ENCODE measurements at regions not wholly inside any gene's neighbourhood (a gene's known extent, or its start where the extent isn't known, plus 50 kb on each side); places are given as distances from the start of the nearest gene placed in this dataset.

DNA sequence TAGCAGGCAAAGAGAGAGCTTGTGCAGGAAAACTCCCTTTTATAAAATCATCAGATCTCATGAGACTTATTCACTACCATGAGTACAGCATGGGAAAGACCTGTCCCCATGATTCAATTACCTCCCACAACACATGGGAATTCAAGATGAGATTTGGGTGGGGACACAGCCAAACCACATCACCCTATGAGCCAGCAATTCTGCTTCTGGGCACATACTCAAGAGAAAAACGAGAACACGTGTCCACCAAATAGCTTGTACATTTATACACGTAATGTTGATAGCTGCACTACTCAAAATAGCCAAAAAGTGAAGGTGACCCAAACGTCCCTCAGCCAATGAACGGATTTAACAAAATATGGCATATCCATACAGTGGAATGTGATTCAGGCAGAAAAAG lies 94.5 kb upstream of the DHRSX start:
- Mint-ChIP-seq H3K27ac (no peak overlapping the region), H3K27me3 (no peaks in the 10 kb centered on the region), H3K9me3 (ENCODE audit: low read depth) (no peaks in the 10 kb centered on the region), H3K4me1 (ENCODE audit: low read depth) (peaks cover 12% of the 10 kb centered on the region), H3K4me3 (ENCODE audit: low read depth) (no peak overlapping the region), H3K36me3 (ENCODE audit: insufficient read depth) (peaks cover 13% of the 10 kb centered on the region)
- DNase-seq (ENCODE audit: low spot score, unreplicated experiment): no peak
- TF ChIP-seq CTCF (IDR thresholded peaks at IDR 0.05; ENCODE audit: unreplicated experiment): no peak

DNA sequence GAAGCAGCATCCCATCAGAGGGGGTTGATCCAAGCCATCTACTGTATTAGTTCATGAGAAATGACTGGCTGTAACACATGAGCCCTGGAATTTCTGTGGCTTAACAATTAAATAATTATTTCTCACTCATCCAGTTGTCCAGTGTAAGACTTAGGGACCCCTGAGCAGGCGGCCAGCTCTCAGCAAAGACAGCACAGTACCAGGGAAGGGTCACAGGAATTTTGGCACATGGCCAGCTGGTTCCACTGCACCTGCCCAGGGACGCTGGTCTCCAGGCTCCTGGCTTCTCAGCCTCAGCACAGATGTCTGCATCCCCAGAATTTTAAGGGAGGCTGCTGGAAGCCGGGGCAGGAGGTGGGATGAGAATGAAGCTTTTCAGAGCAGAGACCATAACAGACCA lies 93.7 kb upstream of the DHRSX start:
- Mint-ChIP-seq H3K4me3 (ENCODE audit: low read depth) (no peak overlapping the region), H3K36me3 (ENCODE audit: insufficient read depth) (peaks cover 9% of the 10 kb centered on the region), H3K27ac (no peak overlapping the region), H3K27me3 (no peaks in the 10 kb centered on the region), H3K9me3 (ENCODE audit: low read depth) (no peaks in the 10 kb centered on the region), H3K4me1 (ENCODE audit: low read depth) (peaks cover 12% of the 10 kb centered on the region)
- DNase-seq (ENCODE audit: low spot score, unreplicated experiment): no peak
- no peak for TF ChIP-seq CTCF (IDR thresholded peaks at IDR 0.05; ENCODE audit: unreplicated experiment)

DNA sequence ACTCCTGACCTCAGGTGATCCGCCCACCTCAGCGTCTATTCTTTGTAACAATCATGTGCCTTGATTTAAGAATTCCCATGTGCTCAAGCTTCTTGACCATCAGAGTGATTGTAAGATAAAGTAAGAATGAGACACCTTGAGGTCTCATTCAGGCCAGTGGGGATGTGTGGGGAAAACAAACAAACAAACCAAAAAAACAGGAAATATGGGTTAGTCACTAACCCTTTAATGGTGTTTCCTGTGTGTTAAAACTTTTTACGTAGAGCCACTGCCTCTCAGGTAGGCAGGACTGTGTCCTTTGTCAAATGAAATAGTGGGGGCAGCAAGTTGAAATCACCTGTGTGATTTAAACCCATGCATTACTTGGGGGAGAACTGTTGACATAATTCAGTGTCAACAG lies 91.5 kb upstream of the DHRSX start:
- Mint-ChIP-seq H3K9me3 (ENCODE audit: low read depth) (no peaks in the 10 kb centered on the region), H3K27ac (peak overlapping the region; percentile 68), H3K27me3 (peaks cover 6% of the 10 kb centered on the region), H3K4me1 (ENCODE audit: low read depth) (peaks cover 12% of the 10 kb centered on the region), H3K4me3 (ENCODE audit: low read depth) (no peak overlapping the region), H3K36me3 (ENCODE audit: insufficient read depth) (peaks cover 5% of the 10 kb centered on the region)
- DNase-seq (ENCODE audit: low spot score, unreplicated experiment): no peak
- no peak for TF ChIP-seq CTCF (IDR thresholded peaks at IDR 0.05; ENCODE audit: unreplicated experiment)

DNA sequence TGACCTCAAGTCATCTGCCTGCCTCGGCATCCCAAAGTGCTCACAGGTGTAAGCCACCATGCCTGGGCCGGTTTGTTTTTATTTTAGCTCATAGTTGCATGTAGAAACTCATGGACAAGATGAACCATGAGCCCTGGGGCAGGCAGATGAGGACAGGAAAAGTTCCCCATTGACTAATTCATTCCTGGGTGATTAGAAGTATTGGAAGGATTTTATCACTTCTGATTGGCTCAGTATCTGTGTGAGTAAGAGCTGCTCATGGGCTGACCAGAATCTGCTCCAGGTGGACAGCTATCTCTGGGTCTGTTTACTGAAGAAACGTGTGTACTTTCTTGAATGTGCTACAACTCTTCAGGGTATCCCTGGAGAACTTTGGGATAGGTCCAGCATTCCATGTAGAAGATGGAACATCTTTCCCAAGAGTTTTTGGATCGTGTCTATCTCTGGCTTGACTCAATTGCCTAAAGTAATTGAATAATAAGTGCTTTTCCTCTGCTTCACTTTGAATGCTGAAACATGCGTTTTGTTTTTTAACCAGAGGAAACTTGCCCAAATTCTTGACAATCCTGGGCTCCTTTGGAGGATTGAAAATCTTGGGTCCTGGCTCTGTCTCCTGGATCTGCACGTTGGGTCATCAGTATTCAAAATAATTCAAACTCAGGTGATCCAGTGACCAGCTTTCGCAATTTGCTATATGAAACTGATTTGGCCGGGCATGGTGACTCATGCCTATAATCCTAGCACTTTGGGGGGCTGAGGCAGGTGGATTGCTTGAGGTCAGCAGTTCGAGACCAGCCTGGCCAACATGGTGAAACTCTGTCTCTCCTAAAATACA lies 88.6 kb upstream of the DHRSX start:
- peaks cover 15% of the 10 kb centered on the region for H3K4me1 Mint-ChIP-seq (ENCODE audit: low read depth)

DNA sequence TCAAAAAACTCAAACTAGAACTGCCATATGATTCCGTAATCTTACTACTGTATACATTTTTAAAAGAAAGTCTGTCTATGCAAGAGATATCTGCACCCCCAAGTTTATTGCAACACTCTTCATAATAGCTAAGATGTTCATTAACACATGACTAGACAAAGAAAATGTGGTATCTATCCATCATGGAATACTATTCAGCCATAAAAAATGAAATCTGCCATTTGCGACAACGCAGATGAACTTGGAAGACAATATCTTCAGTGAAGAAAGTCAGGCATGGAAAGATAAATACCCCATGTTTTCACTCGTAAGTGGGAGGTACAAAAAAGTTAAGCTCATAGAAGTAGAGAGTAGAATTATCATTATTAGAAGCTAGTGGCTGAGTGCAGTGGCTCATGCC lies 87.3 kb upstream of the DHRSX start:
- Mint-ChIP-seq H3K4me1 (ENCODE audit: low read depth) (peaks cover 12% of the 10 kb centered on the region), H3K27me3 (peaks cover 36% of the 10 kb centered on the region), H3K27ac (no peak overlapping the region), H3K4me3 (ENCODE audit: low read depth) (no peak overlapping the region), H3K9me3 (ENCODE audit: low read depth) (no peaks in the 10 kb centered on the region), H3K36me3 (ENCODE audit: insufficient read depth) (peaks cover 1% of the 10 kb centered on the region)
- TF ChIP-seq CTCF (IDR thresholded peaks at IDR 0.05; ENCODE audit: unreplicated experiment): no peak
- DNase-seq (ENCODE audit: low spot score, unreplicated experiment): no peak

More for the DNA sequence above, 88.6 kb upstream of the DHRSX start:
- DNase-seq (ENCODE audit: low spot score, unreplicated experiment): no peak
- H3K27ac Mint-ChIP-seq: no peak overlapping the region
- H3K4me3 Mint-ChIP-seq (ENCODE audit: low read depth): no peak overlapping the region
- TF ChIP-seq CTCF (IDR thresholded peaks at IDR 0.05; ENCODE audit: unreplicated experiment): no peak
- no peaks in the 10 kb centered on the region for H3K9me3 Mint-ChIP-seq (ENCODE audit: low read depth)
- H3K36me3 Mint-ChIP-seq (ENCODE audit: insufficient read depth): peaks cover 1% of the 10 kb centered on the region
- H3K27me3 Mint-ChIP-seq: peaks cover 32% of the 10 kb centered on the region

Data from progenitor cell of endocrine pancreas (in vitro differentiated cells).